NCI-H345 (cell line): ENCODE measurements at regions not wholly inside any gene's neighbourhood (a gene's known extent, or its start where the extent isn't known, plus 50 kb on each side); places are given as distances from the start of the nearest gene placed in this dataset.

Experiments
- DNase-seq: peaks from one replicate; lab custom pipeline; 2025; lab: John Stamatoyannopoulos, UW

GRCh38 chr18:29074147-29074546 is 897.2 kb upstream of the CDH2 start:
- no peak for DNase-seq

DNA sequence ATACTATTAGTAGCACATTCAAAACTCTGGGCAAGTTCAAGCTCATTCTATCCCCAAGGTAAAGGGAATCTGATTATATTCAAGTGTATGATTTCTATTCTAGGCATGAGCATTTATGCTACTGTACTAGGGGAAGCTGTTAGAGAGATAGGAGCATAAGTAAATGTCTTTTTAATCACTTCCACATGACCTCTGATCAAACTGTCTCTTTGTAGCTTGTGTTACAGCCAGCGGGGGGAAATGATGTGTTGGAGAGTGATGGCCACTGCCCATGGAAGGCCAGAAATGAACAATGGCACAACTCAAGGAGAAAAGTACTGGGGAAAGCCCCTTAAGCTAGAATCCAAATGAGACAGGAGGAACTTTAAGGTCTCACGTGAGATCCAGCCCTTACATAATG is 894.9 kb upstream of the CDH2 start:
- DNase-seq = no peak

GRCh38 chr18:29063346-29063745 is 886.4 kb upstream of the CDH2 start:
- no peak for DNase-seq

GRCh38 chr18:29062921-29063320 is 886.0 kb upstream of the CDH2 start:
- DNase-seq = no peak

DNA sequence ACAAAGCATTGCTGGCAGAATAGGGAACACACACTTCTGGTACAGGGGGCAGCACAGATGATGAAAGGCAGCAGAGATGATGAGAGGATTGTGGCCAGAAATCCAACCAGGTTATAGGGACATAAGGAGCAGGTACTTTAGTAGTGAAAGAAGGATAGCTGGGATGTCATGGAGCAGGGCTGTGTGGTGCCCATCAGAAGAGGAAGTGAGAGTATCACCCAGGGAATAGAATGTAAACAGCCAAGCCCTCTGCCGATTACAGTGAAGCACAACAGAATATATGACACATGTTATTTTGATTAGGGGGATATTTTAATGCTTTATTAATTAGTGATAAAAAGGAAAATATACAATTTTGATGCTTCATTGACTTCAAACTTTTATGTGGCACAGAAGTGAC is 883.4 kb upstream of the CDH2 start:
- no peak for DNase-seq

DNA sequence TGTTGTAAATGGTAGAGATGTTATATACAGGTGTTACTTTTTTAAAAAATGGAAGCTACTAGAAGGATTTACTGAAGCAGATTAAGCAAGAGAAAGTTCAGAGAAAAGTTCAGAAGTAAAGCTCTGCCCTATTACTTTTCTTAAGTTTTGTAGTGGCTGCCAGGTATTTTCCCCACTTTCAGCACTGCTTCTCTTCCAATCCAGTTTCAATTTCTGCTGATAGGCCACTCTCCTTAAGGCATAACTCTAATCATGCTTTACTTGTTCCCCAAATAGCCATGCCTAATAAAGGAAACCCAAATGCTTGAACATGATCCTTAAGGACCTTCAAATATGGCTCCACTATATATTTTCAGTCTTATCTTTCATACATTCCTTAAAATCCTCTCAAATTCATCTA is 880.8 kb upstream of the CDH2 start:
- no peak for DNase-seq

DNA sequence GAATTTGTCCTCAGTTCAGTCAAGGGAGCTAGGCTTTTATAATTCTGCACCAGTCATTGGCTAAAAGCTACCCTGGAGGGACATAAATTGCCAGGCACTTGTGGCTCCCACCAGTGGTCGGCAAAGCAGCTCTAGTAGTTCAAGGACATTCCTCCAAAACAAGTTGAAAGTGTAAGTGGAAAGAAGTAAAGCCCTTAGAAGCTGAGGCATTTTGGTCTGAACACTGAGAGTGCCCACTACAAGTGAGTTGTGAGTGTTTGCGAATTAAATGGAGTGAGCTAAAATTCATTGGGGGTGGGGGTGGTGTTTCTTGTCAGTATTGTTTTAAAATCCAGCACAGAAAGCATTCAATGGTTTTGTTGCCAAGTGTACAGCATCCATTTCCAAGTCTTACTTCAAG is 879.9 kb upstream of the CDH2 start:
- DNase-seq = no peak

- DNase-seq = no peak
These were observed 865.0 kb upstream of the CDH2 start for GRCh38 chr18:29041976-29042375.

- DNase-seq = no peak
These were observed 857.4 kb upstream of the CDH2 start for GRCh38 chr18:29034113-29034856.

DNA sequence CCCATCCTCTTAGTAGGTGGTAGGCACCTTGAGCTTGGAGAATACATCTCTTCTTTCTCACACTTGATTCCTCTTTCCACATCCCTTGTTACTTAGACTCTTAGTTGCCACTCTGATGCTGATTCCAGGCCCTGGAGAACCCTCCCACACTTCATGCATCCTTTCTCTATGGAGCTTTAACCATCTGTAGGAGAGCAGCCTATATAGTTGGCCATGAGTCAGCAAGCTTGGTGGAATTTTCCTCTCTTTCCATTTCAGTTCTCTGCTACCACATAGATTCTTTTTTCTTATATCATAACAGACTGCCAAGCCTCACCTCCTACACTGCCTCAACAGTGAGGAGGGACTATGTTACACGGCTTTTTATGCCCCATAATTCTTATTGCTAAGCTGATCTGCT is 851.6 kb upstream of the CDH2 start:
- DNase-seq = no peak

DNA sequence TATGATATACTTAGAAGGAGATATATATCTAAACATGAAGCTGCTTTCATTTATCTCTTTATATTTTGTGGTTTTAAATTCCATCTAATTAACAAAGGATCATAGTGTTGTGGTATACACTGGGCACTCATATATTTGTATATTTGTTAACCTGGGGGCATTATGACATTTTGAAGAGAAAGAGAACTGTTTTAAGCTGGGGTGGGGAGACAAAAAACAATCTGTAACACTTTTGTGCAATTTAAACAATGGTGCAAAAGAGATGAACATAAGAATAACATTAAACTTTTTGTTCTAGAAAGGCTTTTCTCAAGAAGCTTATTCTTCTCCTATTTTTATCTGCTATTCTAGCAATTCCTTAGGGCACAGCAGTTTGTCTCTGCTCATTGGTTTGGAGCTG is 842.0 kb upstream of the CDH2 start:
- no peak for DNase-seq

DNA sequence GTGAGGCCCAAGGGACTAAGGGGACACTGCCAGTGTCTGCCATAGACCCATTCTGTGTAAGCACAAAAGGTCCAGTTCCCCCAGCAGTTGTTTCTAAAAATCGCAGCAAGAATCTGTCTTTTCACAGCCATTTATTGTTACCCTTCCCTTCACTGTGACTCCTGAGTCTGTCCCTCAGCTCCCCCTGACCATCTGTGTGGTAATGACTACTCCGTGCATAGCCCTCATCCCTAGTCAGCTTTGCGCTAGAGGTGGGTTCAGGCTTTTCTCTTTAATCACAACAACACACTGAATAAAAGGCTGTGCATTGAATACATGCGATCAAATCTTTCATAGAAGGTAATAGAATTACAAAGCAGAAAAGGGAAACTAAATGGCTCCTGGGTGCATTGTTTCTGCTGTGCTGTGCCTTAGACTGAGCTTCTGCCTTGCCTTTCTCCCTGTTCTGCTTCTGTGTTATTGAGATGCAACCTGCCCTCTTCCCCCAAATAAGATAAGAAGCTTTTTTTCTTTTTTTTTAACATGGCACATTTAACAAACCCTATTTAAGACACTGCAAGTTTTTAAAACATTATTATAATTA is 836.0 kb upstream of the CDH2 start:
- no peak for DNase-seq

- DNase-seq = no peak
These were observed 835.4 kb upstream of the CDH2 start for GRCh38 chr18:29012364-29012763.

DNA sequence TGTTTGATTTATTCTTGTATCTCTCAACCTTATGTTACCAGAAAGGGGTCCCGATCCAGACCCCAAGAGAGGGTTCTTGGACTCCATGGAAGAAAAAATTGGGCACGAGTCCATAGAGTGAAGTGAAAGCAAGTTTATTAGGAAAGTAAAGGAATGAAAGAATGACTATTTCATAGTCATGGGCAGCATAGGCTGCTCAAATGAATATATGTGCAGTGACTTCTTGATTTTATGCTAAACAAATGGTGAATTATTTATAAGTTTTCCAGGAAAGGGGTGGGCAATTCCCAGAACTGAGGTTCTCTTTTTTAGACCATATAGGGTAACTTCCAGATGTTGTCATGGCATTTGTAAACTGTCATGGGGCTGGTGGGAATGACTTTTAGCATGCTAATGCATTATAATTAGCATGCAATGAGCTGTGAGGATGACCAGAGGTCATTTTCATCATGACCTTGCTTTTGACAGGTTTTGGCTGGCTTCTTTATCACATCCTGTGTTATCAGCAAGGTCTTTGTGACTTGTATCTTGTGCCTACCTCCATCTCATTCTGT is 832.4 kb upstream of the CDH2 start:
- no peak for DNase-seq

- no peak for DNase-seq
These were observed 831.9 kb upstream of the CDH2 start for GRCh38 chr18:29008809-29009208.

DNA sequence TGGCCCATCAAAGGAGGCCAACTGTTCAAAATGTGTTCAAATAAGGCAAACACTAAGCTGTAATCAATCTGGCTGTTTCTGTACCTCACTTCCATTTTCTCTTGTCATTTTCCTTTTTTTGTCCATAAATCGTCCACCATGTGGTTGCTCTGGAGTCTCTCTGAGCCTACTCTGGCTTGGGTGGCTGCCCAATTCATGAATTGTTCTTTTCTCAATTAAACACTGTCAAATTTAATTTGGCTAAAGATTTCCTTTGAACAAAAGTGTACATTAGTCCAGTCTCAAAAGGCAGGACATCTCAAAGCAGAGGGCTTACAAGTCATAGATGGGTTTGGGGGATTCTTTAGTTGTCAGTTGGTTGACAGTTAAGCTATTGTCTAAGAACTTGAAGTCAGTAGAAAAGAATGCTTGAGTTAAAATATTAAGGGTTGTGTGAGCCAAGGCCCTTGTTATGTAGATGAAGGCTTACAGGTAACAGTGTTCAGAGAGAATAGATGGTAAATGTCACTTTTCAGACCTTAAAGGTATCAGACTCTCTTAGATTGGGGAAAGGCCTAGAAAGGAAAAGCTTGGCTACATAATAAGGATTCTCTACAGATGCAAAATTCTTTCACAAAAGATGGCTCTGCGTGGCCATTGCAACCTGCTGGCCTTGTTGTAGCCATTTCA is 831.2 kb upstream of the CDH2 start:
- no peak for DNase-seq

DNA sequence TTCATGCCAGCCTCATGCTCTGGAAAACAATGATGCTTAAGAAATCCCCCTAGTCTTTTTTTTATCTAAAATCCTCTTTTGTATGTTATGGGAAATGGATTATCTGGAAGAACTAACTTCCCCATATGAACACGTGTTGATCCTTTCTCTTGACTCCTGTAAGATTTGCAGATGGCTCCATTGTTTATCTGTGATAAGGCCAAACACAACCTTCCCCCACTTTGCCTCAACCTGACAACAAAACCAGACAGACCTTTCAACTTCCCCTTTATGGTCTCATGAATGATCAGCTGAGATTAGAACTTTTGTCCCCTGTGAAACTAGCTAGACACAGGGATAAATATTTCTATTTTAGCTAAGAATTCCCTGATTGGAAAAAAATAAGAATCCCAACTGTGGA is 828.0 kb upstream of the CDH2 start:
- no peak for DNase-seq

DNA sequence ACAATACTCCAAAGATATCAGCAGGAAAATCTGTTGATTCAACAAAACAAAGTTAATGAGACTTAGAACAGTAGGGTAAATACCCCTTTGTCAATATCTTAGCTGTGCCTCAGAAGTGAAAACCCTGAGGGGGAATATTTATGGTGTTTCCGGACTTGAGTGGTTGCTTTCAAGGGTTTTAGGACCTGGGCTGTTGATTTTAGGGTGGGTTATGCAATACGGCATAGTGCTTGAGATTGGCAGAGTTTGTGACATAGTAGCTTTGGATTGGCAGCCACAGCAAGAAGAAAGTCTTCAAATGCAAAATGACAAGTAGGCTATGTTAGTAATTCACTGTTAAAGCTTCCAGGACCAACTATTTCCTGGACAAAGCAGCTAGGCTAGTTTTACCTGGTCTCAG is 826.3 kb upstream of the CDH2 start:
- DNase-seq = peak; percentile 26

DNA sequence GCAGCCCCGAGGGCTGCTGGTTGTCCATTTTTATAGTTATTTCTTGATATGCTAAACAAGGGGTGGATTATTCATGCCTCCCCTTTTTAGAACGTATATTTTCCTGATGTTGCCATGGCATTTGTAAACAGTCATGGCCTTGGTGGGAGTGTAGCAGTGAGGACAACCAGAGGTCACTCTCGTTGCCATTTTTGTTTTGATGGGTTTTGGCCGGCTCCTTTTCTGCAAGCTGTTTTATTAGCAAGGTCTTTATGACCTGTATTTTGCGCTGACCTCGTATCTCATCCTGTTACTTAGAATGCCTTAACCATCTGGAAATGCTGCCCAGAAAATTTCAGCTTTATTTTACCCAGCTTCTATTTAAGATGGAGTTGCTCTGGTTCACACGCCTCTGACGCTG is 825.8 kb upstream of the CDH2 start:
- no peak for DNase-seq

- DNase-seq = no peak
These were observed 822.8 kb upstream of the CDH2 start for GRCh38 chr18:28999726-29000125.

- no peak for DNase-seq
These were observed 818.4 kb upstream of the CDH2 start for GRCh38 chr18:28995319-28995718.

DNA sequence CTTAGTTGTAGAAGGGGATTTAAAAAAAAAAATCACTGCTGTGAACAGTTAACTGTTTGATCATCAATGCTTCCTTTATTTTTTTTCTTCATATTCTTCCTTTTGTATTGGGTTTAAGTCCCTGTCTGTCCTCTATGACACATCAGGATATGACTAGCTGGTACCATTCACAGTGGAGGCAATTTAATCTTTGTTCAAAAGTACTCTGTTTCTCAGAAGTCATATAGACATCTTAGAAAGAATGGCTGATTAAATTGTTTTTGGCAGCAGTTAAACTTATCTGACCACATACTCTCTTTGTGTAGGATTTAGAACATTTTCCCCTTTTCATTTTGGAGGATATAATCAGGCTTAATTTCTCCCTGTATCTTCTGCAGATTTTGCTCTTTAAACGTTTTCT is 807.8 kb upstream of the CDH2 start:
- DNase-seq = no peak

- DNase-seq = no peak
These were observed 797.6 kb upstream of the CDH2 start for GRCh38 chr18:28974504-28974903.
